ENCODE measurements at regions not wholly inside any gene's neighbourhood (a gene's known extent, or its start where the extent isn't known, plus 50 kb on each side); places are given as distances from the start of the nearest gene placed in this dataset.
A peak's percentile ranks its signal among the peaks of the same experiment; 100 is the strongest.

- Histone ChIP-seq H3K27me3 (replicated peaks in 1 of 2; ENCODE audit: control insufficient read depth in 2 of 2, insufficient read depth in 2 of 2, low read length in 1 of 2) (no peaks in the 10 kb centered on the region; a peak in 2 of 4 replicates), H3K79me2 (ENCODE audit: control insufficient read depth, insufficient read depth, low read length) (no peaks in the 10 kb centered on the region), H3K9ac (ENCODE audit: control insufficient read depth, insufficient read depth, low read length) (no peak overlapping the region), H3K4me1 (ENCODE audit: control insufficient read depth, insufficient read depth, low read length) (no peaks in the 10 kb centered on the region), H3K9me3 (replicated peaks; ENCODE audit: control insufficient read depth, insufficient read depth, low read length) (no peaks in the 10 kb centered on the region), H2AFZ (ENCODE audit: control insufficient read depth, low read depth, low read length) (no peak overlapping the region), H3K4me2 (ENCODE audit: control insufficient read depth, insufficient read depth) (no peak overlapping the region), H3K27ac (ENCODE audit: control insufficient read depth, insufficient read depth) (no peak overlapping the region), H4K20me1 (ENCODE audit: control insufficient read depth, insufficient read depth) (no peaks in the 10 kb centered on the region), H3K36me3 (ENCODE audit: control insufficient read depth in 2 of 2, insufficient read depth in 2 of 2, low read length in 1 of 2) (no peaks in the 10 kb centered on the region), H3K4me3 (no peak overlapping the region)
- DNase-seq (ENCODE audit: low read depth, low spot score) (no peak), FAIRE-seq (no peak), ATAC-seq (no peak)
- intact Hi-C loops (cut with micrococcal nuclease; ENCODE audit: unreplicated experiment) (no loop called here), in situ Hi-C loops (cut with MboI) (no loop called here)
- RAD21 ChIA-PET (ENCODE audit: unreplicated experiment): no interaction called here
- TF ChIP-seq IRF3 (IDR thresholded peaks at IDR 0.05) (no peak), SPI1 (IDR thresholded peaks at IDR 0.05; ENCODE audit: borderline replicate concordance, insufficient read depth, low read depth, low read length) (peak; percentile 50; the same call in 1 of the 2 replicates)
- POLR2A ChIA-PET: no interaction called here
- whole genome bisulfite sequencing (ENCODE audit: insufficient coverage, insufficient replicate concordance, low lambda C conversion rate, missing lambda C conversion rate): 50% methylated on average over 5 of the region's 5 CpGs
- SMC1A ChIA-PET (ENCODE audit: uncharacterized antibody, unreplicated experiment): no interaction called here
- BruUV-seq (replicated peaks): no TSS peak
- CTCF ChIA-PET: no interaction called here
These were observed 241.2 kb downstream of the TFAP2C start for GRCh38 chr20:56870271-56870670.

GRCh38 chr20:56871691-56872090 lies 242.6 kb downstream of the TFAP2C start:
- ATAC-seq (no peak), DNase-seq (ENCODE audit: low read depth, low spot score) (no peak), FAIRE-seq (no peak)
- intact Hi-C loops (cut with micrococcal nuclease; ENCODE audit: unreplicated experiment): no loop called here
- Histone ChIP-seq H3K27ac (ENCODE audit: control insufficient read depth, insufficient read depth) (no peak overlapping the region), H3K9me3 (replicated peaks; ENCODE audit: control insufficient read depth, insufficient read depth, low read length) (no peaks in the 10 kb centered on the region), H3K4me2 (ENCODE audit: control insufficient read depth, insufficient read depth) (no peak overlapping the region), H3K4me3 (no peak overlapping the region), H3K79me2 (ENCODE audit: control insufficient read depth, insufficient read depth, low read length) (no peaks in the 10 kb centered on the region), H2AFZ (ENCODE audit: control insufficient read depth, low read depth, low read length) (no peak overlapping the region), H3K4me1 (ENCODE audit: control insufficient read depth, insufficient read depth, low read length) (no peaks in the 10 kb centered on the region), H3K27me3 (replicated peaks in 1 of 2; ENCODE audit: control insufficient read depth in 2 of 2, insufficient read depth in 2 of 2, low read length in 1 of 2) (no peaks in the 10 kb centered on the region; a peak in 2 of 4 replicates), H3K36me3 (ENCODE audit: control insufficient read depth in 2 of 2, insufficient read depth in 2 of 2, low read length in 1 of 2) (no peaks in the 10 kb centered on the region), H4K20me1 (ENCODE audit: control insufficient read depth, insufficient read depth) (no peaks in the 10 kb centered on the region), H3K9ac (ENCODE audit: control insufficient read depth, insufficient read depth, low read length) (no peak overlapping the region)
- ChIA-PET CTCF (no interaction called here), SMC1A (ENCODE audit: uncharacterized antibody, unreplicated experiment) (no interaction called here), RAD21 (ENCODE audit: unreplicated experiment) (no interaction called here), POLR2A (no interaction called here)
- 17% methylated on average over 11 of the region's 11 CpGs for WGBS (ENCODE audit: insufficient coverage, insufficient replicate concordance, low lambda C conversion rate, missing lambda C conversion rate)
- in situ Hi-C loops (cut with MboI): no loop called here
- no peak for TF ChIP-seq CBX3 (IDR thresholded peaks at IDR 0.05; ENCODE audit: borderline replicate concordance, low read depth)
- no TSS peak for BruUV-seq (replicated peaks)
